ENCODE measurements at regions not wholly inside any gene's neighbourhood (a gene's known extent, or its start where the extent isn't known, plus 50 kb on each side); places are given as distances from the start of the nearest gene placed in this dataset.

DNA sequence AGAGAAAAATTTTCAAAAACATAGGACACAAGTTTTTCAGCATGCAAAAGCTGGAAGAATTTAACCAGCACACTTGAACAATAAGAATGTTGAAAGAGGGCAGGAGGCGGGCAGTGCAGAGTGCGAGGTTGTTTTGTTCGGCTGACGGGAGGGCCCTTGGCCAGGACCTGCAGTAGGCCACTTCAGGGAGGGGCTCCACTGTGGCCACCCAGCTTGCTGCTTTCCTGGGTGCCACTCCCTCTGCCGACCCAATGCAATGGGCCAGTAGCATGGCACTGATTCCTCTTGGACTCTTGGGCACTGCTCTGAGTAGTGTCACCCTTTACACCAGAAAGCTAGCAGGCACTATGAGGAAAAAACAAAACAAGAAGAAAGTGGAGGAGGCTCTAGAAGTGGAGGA is 92.9 kb downstream of the SNRPE start:
- TF ChIP-seq, protein P1, sequence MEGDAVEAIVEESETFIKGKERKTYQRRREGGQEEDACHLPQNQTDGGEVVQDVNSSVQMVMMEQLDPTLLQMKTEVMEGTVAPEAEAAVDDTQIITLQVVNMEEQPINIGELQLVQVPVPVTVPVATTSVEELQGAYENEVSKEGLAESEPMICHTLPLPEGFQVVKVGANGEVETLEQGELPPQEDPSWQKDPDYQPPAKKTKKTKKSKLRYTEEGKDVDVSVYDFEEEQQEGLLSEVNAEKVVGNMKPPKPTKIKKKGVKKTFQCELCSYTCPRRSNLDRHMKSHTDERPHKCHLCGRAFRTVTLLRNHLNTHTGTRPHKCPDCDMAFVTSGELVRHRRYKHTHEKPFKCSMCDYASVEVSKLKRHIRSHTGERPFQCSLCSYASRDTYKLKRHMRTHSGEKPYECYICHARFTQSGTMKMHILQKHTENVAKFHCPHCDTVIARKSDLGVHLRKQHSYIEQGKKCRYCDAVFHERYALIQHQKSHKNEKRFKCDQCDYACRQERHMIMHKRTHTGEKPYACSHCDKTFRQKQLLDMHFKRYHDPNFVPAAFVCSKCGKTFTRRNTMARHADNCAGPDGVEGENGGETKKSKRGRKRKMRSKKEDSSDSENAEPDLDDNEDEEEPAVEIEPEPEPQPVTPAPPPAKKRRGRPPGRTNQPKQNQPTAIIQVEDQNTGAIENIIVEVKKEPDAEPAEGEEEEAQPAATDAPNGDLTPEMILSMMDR (IDR thresholded peaks at IDR 0.05): no peak
- H3K4me3 Mint-ChIP-seq: no peak overlapping the region
- peaks cover 25% of the 10 kb centered on the region for H3K9me3 Mint-ChIP-seq
- H3K36me3 Mint-ChIP-seq (ENCODE audit: low read depth): peaks cover 21% of the 10 kb centered on the region
- no peak for DNase-seq
- peaks cover 13% of the 10 kb centered on the region for H3K27me3 Mint-ChIP-seq (ENCODE audit: insufficient read depth)
- H3K27ac Mint-ChIP-seq: no peak overlapping the region
- H3K4me1 Mint-ChIP-seq (ENCODE audit: low read depth): no peaks in the 10 kb centered on the region

DNA sequence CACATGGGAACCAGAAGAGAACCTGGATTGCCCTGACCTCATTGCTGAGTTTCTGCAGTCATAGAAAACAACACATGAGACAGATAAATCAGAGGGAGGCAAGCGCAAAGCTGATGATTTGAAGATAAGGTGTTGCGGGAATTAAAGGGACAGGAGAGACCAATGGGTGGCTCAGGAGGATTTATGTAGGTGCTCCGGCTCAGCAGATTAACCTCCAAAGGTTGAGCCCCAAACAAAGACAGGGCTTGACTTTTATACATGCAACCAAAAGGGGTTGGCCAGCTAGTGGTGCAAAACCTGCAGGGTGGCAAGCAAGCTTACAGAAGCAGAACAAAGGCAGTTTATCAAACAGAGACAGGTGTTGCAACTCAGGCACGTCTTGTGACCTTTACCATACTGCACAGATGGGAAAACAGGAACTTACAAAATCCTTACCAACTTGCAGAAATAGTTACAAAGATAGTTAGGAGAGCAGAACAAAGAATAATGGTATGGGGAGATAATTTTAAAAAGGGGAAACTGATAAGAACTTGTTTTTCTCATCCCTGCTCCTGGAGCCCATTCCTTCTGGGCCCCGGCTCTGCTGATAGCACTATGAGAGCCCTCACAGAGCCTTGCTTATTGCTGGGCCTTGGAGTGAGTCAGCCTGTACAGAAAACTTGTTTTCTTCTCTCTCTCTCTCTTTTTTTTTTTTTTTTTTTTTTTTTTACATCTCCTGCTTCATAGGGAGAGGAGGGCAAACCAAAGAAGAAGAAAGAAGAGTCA is 93.6 kb downstream of the SNRPE start:
- H3K4me1 Mint-ChIP-seq (ENCODE audit: low read depth): no peaks in the 10 kb centered on the region
- H3K27ac Mint-ChIP-seq: no peak overlapping the region
- TF ChIP-seq, protein P1 (IDR thresholded peaks at IDR 0.05): no peak
- H3K4me3 Mint-ChIP-seq: no peak overlapping the region
- peaks cover 13% of the 10 kb centered on the region for H3K27me3 Mint-ChIP-seq (ENCODE audit: insufficient read depth)
- H3K36me3 Mint-ChIP-seq (ENCODE audit: low read depth): peaks cover 22% of the 10 kb centered on the region
- no peak for DNase-seq
- H3K9me3 Mint-ChIP-seq: peaks cover 25% of the 10 kb centered on the region

GRCh38 chr1:203968761-203969160 is 104.2 kb upstream of the SOX13 start:
- Mint-ChIP-seq H3K4me3 (no peak overlapping the region), H3K9me3 (peaks cover 44% of the 10 kb centered on the region), H3K27me3 (ENCODE audit: insufficient read depth) (peaks cover 1% of the 10 kb centered on the region; the same call in 1 of the 2 replicates), H3K27ac (no peak overlapping the region), H3K4me1 (ENCODE audit: low read depth) (no peaks in the 10 kb centered on the region), H3K36me3 (ENCODE audit: low read depth) (peaks cover 7% of the 10 kb centered on the region)
- TF ChIP-seq, protein P1 (IDR thresholded peaks at IDR 0.05): no peak
- DNase-seq: no peak

- peaks cover 43% of the 10 kb centered on the region for H3K9me3 Mint-ChIP-seq
- H3K4me3 Mint-ChIP-seq: no peak overlapping the region
- H3K27me3 Mint-ChIP-seq (ENCODE audit: insufficient read depth): peaks cover 7% of the 10 kb centered on the region; the same call in 1 of the 2 replicates
- no peak for DNase-seq
- no peak overlapping the region for H3K27ac Mint-ChIP-seq
- no peaks in the 10 kb centered on the region for H3K4me1 Mint-ChIP-seq (ENCODE audit: low read depth)
- peaks cover 3% of the 10 kb centered on the region for H3K36me3 Mint-ChIP-seq (ENCODE audit: low read depth)
- TF ChIP-seq, protein P1 (IDR thresholded peaks at IDR 0.05): no peak
Measured at GRCh38 chr1:203969846-203970245, 103.1 kb upstream of the SOX13 start.

DNA sequence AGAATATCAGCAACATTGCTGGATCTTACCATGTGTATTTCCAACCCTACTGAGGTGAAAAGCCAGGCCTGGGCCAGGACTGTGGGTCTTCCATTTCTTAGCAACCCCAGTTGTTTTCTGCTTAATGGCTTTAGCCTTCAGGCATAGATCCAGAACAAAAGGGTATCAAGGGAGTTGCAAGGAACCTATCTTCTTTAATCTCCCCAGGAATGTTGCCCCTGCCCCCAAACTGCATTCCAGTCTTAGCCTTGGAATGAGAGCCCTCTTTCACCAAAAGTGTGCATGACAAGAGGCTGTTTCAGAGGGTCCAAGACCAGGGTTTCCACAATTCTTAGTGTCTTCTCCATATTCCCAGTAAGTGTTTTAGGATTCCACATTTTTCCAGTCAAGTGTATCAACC is 87.9 kb upstream of the SOX13 start:
- Mint-ChIP-seq H3K4me3 (no peak overlapping the region), H3K4me1 (ENCODE audit: low read depth) (no peaks in the 10 kb centered on the region), H3K27me3 (ENCODE audit: insufficient read depth) (peaks cover 18% of the 10 kb centered on the region), H3K27ac (no peak overlapping the region), H3K36me3 (ENCODE audit: low read depth) (no peaks in the 10 kb centered on the region), H3K9me3 (no peaks in the 10 kb centered on the region)
- DNase-seq: no peak
- TF ChIP-seq, protein P1 (IDR thresholded peaks at IDR 0.05): no peak
